GM12872 (cell line): ENCODE measurements at regions not wholly inside any gene's neighbourhood (a gene's known extent, or its start where the extent isn't known, plus 50 kb on each side); places are given as distances from the start of the nearest gene placed in this dataset.

ENCODE experiments used
- TF ChIP-seq, protein P1 (sequence below): IDR thresholded peaks from 3 replicates; pipeline ENCODE4 v1.5.1; 2011; ENCODE audit warnings: low read depth, mild to moderate bottlenecking, low read length, moderate library complexity; ENCODE audit not compliant: insufficient read depth

GRCh38 chr5:67331296-67331925 is 134.8 kb upstream of the CD180 start:
- TF ChIP-seq, protein P1, sequence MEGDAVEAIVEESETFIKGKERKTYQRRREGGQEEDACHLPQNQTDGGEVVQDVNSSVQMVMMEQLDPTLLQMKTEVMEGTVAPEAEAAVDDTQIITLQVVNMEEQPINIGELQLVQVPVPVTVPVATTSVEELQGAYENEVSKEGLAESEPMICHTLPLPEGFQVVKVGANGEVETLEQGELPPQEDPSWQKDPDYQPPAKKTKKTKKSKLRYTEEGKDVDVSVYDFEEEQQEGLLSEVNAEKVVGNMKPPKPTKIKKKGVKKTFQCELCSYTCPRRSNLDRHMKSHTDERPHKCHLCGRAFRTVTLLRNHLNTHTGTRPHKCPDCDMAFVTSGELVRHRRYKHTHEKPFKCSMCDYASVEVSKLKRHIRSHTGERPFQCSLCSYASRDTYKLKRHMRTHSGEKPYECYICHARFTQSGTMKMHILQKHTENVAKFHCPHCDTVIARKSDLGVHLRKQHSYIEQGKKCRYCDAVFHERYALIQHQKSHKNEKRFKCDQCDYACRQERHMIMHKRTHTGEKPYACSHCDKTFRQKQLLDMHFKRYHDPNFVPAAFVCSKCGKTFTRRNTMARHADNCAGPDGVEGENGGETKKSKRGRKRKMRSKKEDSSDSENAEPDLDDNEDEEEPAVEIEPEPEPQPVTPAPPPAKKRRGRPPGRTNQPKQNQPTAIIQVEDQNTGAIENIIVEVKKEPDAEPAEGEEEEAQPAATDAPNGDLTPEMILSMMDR = no peak

DNA sequence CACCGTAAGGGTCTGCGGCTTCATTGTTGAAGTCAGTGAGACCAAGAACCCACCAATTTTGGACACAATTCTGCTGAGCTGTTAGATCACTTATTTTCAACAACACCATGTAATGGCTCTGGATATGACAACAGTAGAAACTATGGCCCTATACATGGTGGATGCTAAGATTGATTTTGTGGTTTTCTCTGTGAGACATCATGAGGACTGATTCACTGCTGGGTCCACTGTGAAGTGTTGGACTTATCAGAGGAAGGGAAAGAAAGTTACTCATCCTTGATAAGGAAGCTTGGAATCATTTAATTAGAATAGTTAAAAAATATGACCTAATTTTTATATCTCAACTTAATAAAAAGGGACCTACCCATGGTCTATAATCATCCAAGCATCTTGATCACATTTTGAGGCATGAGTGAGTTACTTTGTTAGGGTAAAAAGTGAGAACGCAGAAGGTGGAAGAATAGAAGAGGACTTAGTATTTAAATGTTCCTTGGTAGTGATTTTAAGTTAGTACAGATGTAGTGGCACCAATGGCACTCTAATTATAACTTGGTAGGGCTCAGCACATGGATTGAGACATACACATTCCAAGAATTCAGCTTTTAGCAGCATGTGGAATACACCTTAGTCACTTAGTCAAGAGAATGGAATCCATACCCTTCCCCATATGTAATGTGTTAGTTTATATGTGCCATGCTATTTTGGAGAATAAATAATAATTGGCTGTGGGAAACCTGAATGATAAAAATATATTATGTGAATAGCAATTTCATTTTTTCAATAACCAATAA is 123.5 kb upstream of the CD180 start:
- TF ChIP-seq, protein P1 = no peak

DNA sequence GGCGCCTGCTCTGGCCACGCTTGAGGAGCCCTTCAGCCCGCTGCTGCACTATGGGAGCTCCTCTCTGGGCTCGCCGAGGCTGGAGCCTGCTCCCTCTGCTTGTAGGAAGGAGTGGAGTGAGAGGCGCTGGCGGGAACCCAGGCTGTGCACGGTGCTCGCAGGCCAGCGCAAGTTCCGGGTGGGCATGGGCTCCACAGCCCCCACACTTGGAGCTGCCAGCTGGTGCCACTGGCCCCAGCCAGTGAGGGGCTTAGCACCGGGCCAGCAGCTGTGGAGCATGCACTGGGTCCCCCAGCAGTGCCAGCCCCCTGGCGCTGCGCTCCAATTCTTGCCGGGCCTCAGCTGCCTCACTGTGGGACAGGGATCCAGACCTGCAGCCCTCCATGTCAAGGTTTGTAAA is 122.1 kb upstream of the CD180 start:
- TF ChIP-seq, protein P1 = no peak

GRCh38 chr5:67317603-67318002 is 121.0 kb upstream of the CD180 start:
- TF ChIP-seq, protein P1 = no peak

DNA sequence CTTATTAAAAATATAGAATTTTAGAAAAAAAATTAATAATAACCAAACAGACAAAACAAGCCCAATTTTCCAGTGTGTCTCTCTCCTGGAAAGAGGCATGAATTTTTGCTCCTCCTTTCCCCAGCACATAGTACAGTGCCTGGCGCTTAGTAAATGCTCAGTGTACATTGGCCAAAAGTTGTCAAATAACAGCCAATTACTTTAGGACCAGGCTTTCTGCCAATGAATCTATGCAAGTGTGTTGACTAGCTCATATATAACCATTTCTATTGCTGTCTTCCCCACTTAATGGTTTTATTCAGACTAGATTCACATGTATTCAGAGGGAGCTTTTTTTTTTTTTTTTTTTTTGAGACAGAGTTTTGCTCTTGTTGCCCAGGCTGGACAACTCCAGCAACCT is 120.1 kb upstream of the CD180 start:
- TF ChIP-seq, protein P1 = no peak

DNA sequence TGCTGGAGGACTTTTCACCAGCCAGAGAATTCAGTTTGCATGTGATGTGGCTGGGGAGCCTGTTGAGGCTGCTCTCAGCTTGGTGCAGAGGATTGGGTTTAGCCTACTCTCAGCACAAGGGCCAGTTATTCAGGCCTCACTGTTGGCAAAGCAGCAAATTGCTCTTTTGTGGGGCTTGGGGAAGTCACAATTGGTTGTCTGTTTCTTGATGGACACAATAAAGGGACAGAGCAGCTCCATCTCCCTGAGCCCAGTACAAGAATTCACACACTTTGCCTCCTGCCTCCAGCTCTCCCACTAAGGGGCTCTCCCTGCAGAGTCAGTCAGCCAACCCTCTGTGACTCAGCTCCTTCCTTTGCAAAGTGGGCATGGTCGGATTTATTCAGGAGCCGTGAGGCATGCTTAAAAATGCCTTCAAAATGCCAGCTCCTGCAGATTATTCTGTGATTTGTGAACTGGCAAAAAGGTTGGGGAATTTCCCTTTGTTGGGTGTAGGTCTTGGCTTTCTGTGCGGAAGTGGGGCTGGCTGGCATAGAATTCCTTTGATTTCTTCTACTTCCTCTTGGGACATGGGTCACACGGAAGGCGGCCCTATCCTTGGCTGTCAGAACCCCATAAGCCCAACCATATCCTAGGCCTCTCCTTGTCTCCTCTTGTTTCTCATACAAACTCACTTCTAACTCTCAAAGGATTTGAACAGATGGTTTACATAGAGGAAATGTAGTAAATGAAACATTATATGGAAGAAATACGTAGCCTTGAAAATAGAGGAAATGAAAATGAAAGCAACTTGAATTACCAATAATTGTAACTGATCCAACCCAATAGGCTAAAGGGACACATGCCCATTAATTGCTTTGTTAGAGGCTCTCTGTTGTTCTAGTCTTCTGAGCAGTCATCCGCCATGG is 118.7 kb upstream of the CD180 start:
- TF ChIP-seq, protein P1 = no peak

- TF ChIP-seq, protein P1 = no peak
These were observed 115.1 kb upstream of the CD180 start for GRCh38 chr5:67311701-67312100.
